Pons (tissue), 1 donor: ENCODE measurements at regions not wholly inside any gene's neighbourhood (a gene's known extent, or its start where the extent isn't known, plus 50 kb on each side); places are given as distances from the start of the nearest gene placed in this dataset.

Experiments
- DNase-seq: peaks from one replicate; pipeline ENCODE4 v3.0.0-alpha.2; 2016; ENCODE audit warnings: low spot score

DNA sequence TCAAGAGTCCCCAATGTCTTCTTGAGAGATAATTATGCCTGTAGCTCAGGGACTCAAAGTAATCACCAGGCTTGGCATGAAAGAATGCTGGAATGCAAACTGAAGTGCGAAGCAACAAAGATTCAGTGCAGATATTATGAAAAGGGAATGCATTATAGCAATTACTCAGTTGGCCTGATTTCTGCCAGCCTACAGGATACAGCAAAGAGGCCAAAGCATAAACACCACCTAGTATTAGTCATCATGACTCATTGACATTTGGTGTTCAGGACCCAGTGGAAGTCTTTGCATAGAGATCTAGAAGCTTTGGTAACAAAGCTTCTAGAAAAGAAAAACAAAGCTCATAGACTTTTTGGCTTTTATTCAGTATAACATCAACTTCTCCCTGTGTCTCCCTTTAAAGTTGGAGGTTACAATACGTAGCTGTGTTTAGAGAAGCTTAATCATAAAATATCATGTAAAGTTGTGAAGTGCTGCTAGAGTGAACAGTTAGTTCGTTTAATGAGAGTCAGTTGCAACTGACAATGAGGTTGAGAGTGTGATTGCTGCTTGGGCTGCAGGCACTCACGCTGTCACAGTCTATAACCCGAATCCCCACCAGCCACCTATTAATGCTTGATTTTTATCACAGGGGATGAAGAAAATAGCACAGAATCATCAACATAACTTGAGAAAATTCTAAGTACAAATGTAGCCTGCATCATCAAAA, 932.7 kb downstream of the TFAP2A start:
- no peak for DNase-seq

DNA sequence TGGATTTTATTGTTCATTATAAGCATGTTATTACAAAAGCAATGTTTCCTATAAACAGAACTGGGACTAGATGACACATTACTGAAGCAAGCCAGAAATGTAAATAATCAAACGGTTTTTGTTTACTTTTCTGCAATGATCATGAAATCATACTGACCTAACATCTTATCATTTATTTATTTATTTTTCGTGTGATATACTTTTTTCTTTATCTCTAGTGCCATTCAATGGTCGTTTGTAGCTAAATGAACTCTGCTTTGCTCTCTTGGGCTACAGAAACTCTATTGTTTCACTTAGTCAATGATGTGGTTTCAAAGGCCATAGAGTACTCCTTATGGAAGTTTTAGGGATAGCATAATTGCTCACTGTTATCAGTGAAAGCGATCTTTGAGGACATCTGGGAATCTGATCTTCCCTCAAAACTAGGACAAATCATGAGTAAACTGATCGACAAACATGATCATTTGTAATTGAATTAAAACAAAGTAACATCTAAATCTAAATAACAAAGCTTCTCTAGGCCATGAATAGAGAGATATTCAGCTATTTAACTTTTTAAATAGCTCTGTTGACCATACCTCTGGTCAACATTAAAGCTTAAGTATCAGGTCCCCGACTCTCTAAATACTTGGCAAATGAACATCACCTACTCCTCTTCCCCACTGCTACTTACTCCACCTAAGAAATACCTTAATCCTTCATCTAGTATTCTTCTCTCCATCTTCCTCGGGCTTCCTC, 933.4 kb downstream of the TFAP2A start:
- no peak for DNase-seq

DNA sequence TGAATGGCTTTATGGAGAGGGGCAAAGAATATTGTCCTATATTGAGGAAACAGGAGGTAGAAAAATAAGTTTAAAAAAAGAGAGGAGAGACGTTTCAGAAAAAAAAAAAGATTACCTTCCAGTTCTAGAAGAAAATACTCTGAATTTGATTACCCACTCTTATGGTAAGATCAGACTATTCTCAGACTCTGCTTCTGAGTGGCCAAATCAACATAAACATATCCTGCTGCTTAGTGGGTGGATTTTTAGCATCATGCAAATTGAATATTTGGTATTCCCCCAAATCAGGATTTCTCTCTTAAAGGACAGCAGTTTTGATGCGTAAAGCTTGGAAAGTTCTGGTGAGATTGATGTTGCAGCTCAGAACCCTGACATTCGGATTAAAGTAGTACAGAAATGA, 946.6 kb downstream of the TFAP2A start:
- no peak for DNase-seq

DNA sequence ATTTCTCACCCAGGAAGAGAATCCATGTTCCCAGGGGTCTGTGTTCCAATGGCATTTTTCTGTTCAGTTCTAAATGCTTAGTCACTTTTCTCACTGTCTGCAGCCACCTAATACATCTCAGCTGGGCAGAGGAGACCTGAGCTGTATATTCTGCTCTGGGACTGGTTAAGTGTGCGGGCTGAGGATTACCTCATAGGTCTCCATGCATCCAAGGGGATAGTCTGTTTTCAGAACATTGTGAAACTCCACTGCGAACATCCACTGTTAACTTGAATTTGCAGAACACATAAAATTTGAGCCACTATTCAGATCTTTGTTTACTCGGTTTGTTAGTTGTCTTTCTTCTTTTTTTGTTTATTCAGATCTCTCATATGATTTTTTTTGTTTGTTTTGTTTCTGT, 947.1 kb downstream of the TFAP2A start:
- DNase-seq = no peak

DNA sequence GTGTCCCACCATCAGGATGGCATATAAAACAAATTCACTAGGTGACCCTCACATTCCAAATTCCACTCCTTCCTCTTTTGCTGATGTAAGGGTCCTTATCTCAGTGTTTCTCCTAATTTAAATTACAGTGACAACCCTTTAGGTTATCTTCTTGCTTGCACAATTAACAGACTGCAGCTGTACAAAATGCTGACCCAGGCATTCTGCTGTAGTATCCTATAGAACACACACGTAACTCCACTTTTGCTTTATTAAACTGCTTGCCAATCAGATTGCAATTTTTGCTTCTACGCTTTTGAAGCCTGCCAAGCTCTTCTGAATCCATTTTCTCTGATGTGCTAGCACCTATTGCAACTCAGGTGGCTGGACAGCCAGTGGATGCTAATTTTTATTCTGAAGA, 950.3 kb downstream of the TFAP2A start:
- no peak for DNase-seq

DNA sequence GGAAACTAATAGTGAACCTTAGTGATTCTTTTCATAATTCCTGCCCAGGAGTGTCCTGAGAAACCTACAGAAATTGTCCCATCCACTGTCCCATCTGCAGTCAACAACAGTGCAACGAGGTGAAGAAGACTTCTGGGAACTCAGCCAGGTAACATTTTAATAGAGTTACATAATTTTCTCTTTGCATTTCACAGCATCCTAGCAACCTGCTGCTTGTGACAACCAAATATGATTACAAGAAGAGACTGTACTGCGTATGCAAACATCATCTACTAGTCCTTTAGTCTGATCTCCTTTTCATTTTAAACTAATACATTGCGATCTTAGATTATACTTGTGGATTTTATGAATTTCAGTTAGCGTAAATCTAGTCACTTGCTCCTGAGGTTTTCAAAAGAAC, 951.6 kb downstream of the TFAP2A start:
- no peak for DNase-seq

DNA sequence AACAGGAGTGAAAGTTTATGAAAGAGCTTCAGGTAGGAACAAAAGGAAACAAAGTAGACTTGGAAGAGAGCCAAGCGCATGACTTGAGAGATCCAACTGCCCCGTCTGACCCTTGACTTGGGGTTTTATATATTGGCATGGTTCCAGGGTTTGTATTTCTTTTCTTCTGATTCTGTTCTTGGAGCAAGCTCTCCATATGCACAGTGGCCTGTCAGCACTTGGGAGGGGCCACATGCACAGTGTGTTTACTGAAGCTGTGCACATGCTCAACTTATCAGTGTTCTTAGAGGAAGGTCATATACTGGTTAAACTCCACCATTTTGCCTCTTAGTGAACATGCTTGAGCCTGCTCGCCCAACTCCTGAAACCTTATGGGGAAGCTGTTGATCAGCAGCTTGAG, 953.7 kb downstream of the TFAP2A start:
- DNase-seq = no peak

DNA sequence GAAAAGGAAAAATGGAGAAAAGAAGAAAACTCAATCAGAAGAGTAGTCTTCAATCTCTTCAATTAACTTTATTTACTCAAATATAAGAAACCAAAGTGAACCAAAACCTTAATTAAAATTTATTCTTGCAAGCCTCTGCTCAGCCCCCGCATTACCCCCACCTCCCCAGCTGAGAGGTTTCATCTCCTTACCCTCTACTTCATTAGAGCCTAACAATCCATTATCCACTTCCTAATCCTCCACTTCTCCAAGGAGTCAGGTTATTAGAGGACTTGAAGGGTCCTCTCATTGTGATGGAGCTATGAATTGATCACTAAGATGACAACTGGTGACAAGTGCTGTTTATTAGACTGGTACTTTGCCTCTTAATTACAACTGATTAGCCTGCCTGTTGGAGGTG, 956.5 kb downstream of the TFAP2A start:
- DNase-seq = no peak

DNA sequence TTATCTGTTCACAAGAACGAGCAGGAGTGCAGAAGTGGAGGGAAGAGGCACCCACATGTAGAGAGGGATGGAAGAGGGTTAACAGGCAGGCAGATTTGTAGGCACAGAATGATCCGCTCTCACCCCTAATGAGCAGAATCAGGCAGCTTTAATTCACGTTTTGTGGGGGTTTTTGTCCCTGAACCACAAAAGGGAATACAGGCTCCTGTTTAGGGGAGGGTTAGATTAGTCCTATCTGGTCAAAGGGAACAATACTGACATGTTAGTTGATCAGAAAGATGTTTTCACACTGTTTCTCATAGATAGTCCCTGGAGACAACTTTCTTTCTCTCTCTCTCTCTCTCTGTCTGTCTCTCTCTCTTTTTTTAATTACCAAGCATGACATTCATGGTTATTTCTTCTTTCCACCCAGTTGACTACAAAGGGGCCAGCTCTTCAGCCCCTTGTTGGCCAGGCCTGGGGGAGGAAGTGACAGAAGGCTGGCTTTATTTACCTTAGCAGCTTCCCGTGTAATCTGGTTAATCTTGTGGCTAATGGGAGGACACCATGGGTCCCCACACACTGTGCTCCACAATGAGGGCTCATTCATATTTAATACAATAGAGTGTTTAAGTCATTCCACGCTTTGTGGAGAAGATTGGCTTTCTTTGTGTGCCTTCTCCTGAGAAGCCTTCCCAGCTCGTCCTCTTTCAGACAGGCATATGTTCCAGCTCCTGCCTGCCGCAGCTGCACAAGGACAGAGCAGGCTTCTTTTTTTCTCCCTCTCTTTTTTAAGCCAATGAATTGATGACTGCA, 958.8 kb downstream of the TFAP2A start:
- no peak for DNase-seq

DNA sequence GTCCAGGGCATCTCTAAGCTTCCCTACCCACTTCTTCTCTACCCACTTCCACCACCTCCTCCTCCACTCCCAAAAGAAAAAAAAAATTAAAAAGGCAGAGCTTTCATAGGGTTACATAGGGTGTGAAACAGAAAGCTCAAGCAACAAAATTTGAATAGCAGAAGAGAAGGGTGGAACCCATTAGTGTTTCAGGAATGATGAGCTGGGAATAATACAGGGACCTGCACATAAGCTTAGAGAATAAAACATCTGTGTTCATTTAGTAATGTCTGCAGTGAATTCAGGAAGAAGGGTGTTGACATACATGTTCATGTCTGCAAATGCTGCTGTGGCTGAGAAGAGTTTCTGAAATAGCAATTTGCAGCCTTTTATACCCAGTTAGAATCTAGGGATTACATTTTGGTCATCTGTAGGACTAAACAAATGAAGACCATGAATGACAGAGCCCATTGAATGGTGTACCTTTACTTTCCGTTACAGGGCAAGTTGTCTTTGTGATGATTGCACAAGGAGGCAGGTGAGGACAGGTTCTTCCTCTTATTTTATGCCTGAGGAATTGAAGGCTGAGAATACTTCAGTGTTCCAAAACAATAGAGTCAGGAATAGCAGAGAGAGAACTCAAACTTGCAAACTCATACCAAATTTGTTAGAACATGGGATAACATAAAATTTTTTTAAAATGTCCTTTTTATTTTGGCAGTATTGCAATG, 975.1 kb downstream of the TFAP2A start:
- no peak for DNase-seq

DNA sequence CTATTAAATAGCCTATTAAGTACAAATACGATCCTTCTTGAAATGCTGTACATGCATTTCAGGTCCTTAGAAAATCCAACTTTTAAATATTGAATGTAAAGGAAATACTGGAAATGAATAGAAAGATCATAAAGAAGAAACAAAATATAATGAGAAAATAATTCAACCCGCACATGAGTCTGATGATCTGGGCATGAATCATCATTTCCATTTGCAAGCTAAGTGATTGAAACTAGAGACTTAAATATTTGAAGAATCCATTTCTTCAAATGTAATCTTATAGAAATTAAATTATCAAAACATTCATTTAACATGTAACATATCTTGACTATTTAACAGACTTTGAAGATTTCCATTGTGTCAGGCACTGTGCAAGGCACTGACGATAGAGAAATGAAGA, 977.0 kb downstream of the TFAP2A start:
- no peak for DNase-seq

DNA sequence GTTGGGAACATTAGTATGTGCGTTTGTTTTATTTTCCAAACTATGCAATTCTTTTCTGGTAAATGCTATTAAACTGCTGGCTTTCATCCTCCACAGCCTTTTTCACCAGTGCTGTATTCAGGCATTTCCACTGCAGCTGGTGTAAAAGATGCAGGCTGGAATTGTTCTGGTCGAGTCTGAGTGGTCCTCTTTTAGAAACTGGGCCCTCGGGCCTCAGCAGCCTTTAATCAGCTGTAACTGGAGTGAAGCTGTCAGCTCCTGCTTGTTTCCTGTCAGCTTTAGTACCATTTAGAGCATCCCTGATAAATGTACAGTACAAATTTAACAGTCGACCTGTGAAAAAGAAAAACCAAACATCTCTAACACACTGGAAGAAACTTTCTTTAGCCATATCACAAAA, 979.6 kb downstream of the TFAP2A start:
- DNase-seq = no peak

DNA sequence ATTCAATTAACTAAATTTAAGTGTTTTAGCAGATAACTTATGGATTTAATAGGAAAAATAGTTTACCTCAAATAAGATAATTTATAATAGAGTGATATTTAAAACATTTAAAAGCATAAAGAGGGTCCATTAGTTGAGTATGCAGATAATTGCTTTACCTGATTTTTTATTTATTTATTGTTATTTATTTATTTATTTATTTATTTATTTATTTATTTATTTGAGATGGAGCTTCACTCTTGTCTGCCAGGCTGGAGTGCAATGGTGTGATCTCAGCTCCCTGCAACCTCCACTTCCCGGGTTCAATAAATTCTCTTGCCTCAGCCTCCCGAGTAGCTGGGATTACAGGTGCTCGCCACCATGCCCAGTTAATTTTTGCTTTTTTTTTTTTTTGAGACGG, 982.9 kb downstream of the TFAP2A start:
- DNase-seq = no peak

DNA sequence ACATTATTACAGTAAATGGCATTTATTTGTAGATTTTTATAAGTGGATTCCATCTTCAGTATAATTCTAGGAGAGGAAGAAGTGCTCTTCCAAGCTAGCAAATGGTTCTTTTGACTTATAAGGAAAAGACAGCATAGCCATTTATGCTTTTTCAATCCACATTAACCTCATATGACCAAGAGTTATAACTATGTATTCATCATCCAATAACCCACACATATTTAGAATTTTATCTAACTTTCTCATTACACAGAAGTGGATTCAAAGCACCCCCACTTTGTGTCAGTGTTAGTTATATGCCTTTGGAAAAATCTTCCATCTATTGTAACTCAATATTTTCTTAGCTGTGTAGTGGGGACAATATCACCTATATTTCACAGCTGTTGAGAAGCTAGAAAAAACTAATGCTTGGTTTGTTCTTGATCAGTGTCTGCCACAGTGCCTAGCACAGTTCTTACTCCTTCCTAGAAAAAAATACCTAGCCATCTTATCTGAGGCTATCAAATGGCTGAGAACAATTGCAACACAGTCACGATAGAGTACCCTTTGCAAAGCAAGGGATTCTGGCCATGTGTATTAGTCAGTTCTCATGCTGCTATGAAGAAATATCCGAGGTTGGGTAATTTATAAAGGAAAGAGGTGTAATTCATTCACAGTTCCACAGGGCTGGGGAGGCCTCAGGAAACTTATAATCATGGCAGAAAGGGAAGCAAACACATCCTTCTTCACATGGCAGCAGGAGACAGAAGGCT, 986.3 kb downstream of the TFAP2A start:
- DNase-seq = no peak

DNA sequence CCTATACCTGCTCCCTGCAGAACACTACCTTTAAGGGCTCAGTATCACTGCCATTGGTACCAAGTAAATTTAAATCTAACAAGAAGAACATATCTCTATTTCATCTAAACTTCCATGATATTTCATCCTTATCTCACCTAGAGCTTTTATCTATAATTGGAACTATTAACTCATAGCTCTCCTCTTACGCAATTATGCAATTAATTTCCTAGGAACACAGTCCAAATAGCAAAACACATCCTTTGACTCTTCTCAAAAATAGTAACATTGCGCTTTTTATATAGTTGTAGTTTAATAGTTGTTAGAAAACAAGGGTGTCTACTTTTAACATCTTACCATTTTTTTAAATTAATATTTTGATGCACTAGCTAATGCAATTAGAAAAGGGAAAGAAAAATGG, 986.8 kb upstream of the SLC35B3 start:
- DNase-seq = no peak

DNA sequence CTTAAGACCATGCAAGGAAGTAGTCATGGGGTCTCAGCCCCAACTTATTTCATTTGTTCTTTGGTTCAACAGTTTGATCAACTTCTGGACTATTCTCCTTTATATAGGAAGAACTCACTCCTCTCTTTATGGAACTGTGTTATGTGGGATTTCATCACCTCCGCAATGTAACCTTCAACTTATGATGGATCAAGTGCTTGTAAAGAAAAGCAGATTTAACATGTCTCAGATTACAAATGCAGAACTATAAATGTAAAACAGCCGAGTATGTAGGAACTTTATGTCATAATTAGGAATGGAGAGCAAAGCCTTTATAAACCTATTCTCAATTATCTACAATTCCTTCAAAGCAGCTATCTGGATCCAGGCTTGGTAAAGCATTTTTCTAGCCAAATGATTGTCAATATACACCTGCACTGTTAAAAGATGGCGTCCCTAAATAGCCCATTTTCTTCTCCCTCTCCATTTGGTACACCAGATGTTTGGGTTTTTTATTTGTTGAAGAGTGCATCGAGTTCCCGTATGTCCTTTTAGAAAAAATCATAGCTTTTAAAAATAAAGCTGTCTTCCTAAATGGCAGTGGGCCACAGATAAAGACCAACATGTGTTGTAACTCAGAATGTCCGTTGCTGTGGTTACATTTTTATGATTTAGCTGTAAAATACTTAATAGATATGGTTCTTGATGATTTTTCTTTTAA, 985.1 kb upstream of the SLC35B3 start:
- DNase-seq = no peak

DNA sequence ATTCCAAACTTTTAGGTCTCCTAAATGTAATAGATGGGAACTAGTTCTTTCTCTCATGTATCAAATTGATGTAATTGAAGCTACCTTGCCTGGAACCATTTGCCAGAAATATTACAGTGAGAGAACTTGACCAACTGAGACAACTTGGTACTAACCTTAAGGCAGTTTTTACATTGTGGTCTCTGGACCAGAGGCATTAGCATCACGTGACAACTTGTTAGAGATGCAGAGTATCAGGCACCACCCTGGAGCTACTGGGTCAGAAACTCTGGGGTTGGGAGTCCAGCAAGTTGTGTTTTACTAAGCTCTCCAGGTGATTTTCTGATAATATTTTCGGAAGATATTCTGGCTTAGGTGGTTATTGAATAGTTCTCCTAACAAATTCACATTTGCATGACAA, 982.1 kb upstream of the SLC35B3 start:
- DNase-seq = no peak

DNA sequence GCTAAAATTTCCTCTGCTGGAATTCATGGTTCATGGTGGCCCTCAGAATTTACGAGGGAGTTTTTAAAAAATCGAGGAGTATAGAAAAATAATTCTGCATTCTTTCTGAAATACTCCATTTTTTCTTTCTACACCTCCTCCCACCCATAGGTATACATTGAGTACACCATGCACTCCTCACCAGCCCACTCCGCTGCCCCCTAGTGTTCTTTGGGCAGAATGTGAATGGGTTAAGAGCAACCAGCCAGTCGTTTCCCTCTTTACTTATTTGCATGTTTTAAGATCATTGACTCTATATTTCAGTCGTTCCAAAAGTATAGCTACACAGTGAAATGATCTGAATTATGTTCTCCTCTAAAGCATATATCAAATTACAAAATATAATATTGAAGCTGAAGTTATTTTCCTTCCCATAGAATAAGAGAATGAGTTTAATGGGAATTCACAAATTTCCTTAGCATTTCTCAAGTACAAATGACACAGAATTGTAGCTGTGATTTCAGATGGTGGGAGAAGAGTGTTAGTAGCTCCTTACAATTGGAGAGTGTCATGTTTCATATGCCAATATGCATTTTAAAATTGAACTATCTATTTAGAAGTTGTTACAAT, 977.7 kb upstream of the SLC35B3 start:
- DNase-seq = peak; percentile 8

DNA sequence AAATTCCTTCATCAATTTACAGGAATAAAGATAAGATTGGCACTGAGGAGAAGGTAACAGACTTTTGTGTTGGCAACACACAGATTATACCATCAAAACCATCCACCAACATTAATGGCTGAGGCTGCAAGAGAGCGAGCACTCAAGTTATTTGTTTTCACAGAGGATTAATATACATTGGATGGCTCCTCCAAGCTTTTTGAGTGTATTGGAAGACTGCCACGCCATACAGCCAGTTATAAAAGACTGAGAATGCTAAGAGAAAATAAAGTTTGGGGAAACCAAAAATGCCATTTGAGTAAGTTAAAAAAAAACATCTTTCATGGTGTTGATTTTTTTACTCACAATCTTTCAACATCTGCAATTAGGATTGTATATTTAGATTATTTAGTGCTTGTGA, 973.8 kb upstream of the SLC35B3 start:
- DNase-seq = no peak

DNA sequence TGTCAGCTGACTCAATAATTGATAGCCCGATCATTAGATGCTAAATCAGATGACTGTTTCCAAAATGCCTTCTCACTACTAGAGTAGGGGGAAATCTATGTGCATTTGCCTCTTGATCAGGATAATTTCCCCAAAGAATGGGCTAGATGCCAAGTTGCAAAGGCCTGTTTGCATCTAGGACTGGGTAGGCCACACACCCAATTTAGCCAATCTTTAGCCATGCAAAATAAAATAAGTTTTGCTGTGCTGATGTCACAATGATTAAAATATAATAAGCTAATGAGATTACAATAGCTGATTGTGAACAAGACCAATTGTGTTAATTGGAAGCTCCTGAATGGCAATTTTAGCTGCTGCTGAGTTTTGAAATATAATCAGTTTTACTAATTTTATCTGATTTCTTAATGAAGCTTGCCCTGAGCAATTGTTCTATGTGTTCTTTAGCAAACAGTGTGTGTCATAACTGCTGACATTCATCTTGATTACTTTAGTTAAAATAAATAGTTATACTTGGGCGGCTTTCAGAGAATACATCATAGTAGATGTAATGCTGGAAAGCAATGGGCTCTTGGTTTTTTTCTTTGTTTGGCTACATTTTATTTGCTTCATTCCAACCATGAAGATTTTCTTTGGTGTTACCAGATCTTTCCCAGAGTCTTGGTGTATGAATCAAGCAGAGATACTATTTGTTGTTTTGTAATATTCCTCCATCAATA, 973.2 kb upstream of the SLC35B3 start:
- DNase-seq = no peak
